DOHH2 (cell line): ENCODE measurements at regions not wholly inside any gene's neighbourhood (a gene's known extent, or its start where the extent isn't known, plus 50 kb on each side); places are given as distances from the start of the nearest gene placed in this dataset.

Experiments used
- CTCF ChIP-seq: fragments of 200-600 bp; sonication (generic); IDR thresholded peaks from one replicate; pipeline ENCODE4 v1.5.1; 2014; ENCODE audit warnings: antibody characterized with exemption, mild to moderate bottlenecking, low read depth, low read length; ENCODE audit not compliant: poor library complexity, severe bottlenecking
- EZH2phosphoT487 ChIP-seq: fragments of 200-600 bp; sonication (generic); IDR thresholded peaks from 2 replicates; pipeline ENCODE4 v1.6.1; 2017; ENCODE audit warnings: borderline replicate concordance, mild to moderate bottlenecking, antibody characterized with exemption, low read length, moderate library complexity, mixed read lengths

GRCh38 chr13:81562598-81562997 lies 1221.7 kb upstream of the SPRY2 start:
- TF ChIP-seq CTCF (no peak), EZH2phosphoT487 (no peak)
